Heart left ventricle (tissue), 13 donors: ENCODE measurements at regions not wholly inside any gene's neighbourhood (a gene's known extent, or its start where the extent isn't known, plus 50 kb on each side); places are given as distances from the start of the nearest gene placed in this dataset.
"Not testable (repeated sequence)": the region's sequence is repeated elsewhere in the genome, so short reads cannot be mapped to it uniquely, and the experiment has no call there.

Experiments used
- POLR2A ChIP-seq, 2 donors: fragments of 450-650 bp; IDR thresholded peaks; one replicate each; pipeline ENCODE4 v1.6.1; 2017; ENCODE audit warnings: antibody characterized with exemption in 2 of 2, mild to moderate bottlenecking in 2 of 2, moderate library complexity in 2 of 2
- TF ChIP-seq, protein P1 (sequence below), 12 donors: fragments of 200-600 bp; sonication (generic) in 4 of 12; IDR thresholded peaks; one replicate each; pipeline versions ENCODE4 v1.5.0 to v1.8.0; 2018 to 2022; ENCODE audit warnings: antibody characterized with exemption in 12 of 12, mild to moderate bottlenecking in 5 of 12
- donor health status: ischemic (EF 13 %, LVEDD 7.1; RV severe dilation, severe dysfunction).
- donor health status: DM: no; HTN: yes; CAD: no.
- donor health status: DM: no; HTN: no; CAD: no.
- donor health status: ischemic (EF 25% LVEDD 6.9; RV normal size, moderate dysfunction).
- donor health status: ischemic (EF 25% LVEDD 5.7; RV mildly dilated, moderate dysfunction).
- donor health status: ischemic (EF 35%, LVEDD 5.7; RV mildly dilated, moderate dysfunction).
- donor health status: nonischemic (EF 11% LVEDD 7.7; RV severe dilation, severe dysfunction).
- donor health status: DM: yes; HTN: yes; CAD: no.
- donor health status: PGD.
- donor health status: ischemic (EF 29% LVEDD 5.4; RV normal size, mild dysfunction).
- donor health status: nonischemic (EF 23%, LVEDD 6.1; RV moderate dilation, normal function).

- TF ChIP-seq, protein P1, sequence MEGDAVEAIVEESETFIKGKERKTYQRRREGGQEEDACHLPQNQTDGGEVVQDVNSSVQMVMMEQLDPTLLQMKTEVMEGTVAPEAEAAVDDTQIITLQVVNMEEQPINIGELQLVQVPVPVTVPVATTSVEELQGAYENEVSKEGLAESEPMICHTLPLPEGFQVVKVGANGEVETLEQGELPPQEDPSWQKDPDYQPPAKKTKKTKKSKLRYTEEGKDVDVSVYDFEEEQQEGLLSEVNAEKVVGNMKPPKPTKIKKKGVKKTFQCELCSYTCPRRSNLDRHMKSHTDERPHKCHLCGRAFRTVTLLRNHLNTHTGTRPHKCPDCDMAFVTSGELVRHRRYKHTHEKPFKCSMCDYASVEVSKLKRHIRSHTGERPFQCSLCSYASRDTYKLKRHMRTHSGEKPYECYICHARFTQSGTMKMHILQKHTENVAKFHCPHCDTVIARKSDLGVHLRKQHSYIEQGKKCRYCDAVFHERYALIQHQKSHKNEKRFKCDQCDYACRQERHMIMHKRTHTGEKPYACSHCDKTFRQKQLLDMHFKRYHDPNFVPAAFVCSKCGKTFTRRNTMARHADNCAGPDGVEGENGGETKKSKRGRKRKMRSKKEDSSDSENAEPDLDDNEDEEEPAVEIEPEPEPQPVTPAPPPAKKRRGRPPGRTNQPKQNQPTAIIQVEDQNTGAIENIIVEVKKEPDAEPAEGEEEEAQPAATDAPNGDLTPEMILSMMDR (IDR thresholded peaks at IDR 0.05), result not testable (repeated sequence)
- TF ChIP-seq POLR2A (IDR thresholded peaks at IDR 0.05), result not testable (repeated sequence)
Measured at GRCh38 chrX:116332026-116332425, 104.4 kb upstream of the SLC6A14 start.
